Psoas muscle (tissue), 7 donors: ENCODE measurements at regions not wholly inside any gene's neighbourhood (a gene's known extent, or its start where the extent isn't known, plus 50 kb on each side); places are given as distances from the start of the nearest gene placed in this dataset.

Experiments used
- ATAC-seq, 4 donors: fragments of 200-7000 bp; cut with Tn5 transposase; one replicate each; pipeline ENCODE4 v1.9.1; 2020; ENCODE audit warnings: moderate library complexity in 3 of 4, mild to moderate bottlenecking in 2 of 4
- DNase-seq, 2 donors: peaks; one replicate each; pipeline ENCODE4 v3.0.0-alpha.2; 2020
- H3K27ac ChIP-seq: fragments of 200-600 bp; one replicate; pipeline ENCODE4 v1.8.0; 2022
- H3K27me3 ChIP-seq, 3 donors: fragments of 200-600 bp in 1 of 3; one replicate each; pipeline versions ENCODE4 v1.6.1 to v1.8.0; 2013 to 2022; ENCODE audit warnings: low read length in 2 of 3, mild to moderate bottlenecking in 2 of 3, moderate library complexity in 1 of 3; ENCODE audit not compliant: insufficient read depth in 3 of 3
- H3K36me3 ChIP-seq, 2 donors: fragments of 200-600 bp in 1 of 2; one replicate each; pipeline versions ENCODE4 v1.6.1 to v1.8.0; 2013 to 2022; ENCODE audit warnings: low read depth in 1 of 2, mild to moderate bottlenecking in 1 of 2, moderate library complexity in 1 of 2; ENCODE audit not compliant: insufficient read depth in 1 of 2
- H3K4me1 ChIP-seq: fragments of 200-600 bp; one replicate; pipeline ENCODE4 v1.8.0; 2022
- H3K4me3 ChIP-seq: fragments of 200-600 bp; one replicate; pipeline ENCODE4 v1.8.0; 2022; ENCODE audit warnings: mild to moderate bottlenecking
- H3K9me3 ChIP-seq: fragments of 200-600 bp; one replicate; pipeline ENCODE4 v1.8.0; 2022
- CTCF ChIP-seq: fragments of 200-600 bp; IDR thresholded peaks from one replicate; pipeline ENCODE4 v1.8.0; 2022; ENCODE audit warnings: antibody characterized with exemption
- WGBS, 3 donors: extraction: QIAGEN DNeasy Blood & Tissue Kit; methylation state at CpG; one replicate each; pipeline versions ENCODE4 v1.1.6 to v1.1.7; 2013; 5-methylcytosine and 5-hydroxymethylcytosine counted together
- intact Hi-C, 2 donors: fragments of 100-400 bp; cut with DNase I; formaldehyde crosslinking; loops; one replicate each; pipeline versions ENCODE4 v1.11.0 to v1.14.2; 2022
- donor health status: healthy with polysubstance abuse.
- donor health status: DM: no; HTN: no; CAD: no; lungs with moderate emphysema.
- donor health status: Bipolar disorder and iron deficiency.
- donor health status: healthy.
- donor health status: DM: yes; HTN: yes; CAD: no.
- donor health status: DM: no; HTN: no; CAD: no.
- donor health status: DM: yes; HTN: yes; CAD: no.

DNA sequence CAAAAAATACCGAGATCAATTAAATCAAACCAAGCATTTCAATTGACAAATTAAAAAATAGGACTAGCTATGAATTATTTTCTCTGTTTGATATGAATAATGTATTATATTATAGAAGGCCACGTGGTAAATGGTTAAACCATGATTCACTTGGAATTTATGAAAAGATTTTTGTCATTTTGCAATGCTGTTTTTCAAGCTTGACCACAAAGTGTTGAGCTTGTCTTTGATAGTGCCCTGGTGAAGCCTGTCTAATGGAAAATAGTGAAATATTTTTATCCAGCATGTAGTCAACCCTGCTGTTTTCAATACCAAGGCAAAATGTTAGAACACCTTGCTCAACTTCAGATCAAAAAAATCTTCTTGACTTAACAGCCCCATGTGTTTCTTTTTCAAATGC is 288.0 kb upstream of the PRMT6 start:
- ATAC-seq (no peak), DNase-seq (no peak)
- intact Hi-C loops: no loop called here
- WGBS, 3 donors: 29 to 44% (median 30%) methylated on average over 2 of the region's 2 CpGs
- no peaks in the 10 kb centered on the region for H3K36me3 ChIP-seq
- H3K4me1 ChIP-seq: no peaks in the 10 kb centered on the region
- H3K27me3 ChIP-seq: no peaks in the 10 kb centered on the region
- no peak overlapping the region for H3K27ac ChIP-seq
- no peak for TF ChIP-seq CTCF
- H3K4me3 ChIP-seq: no peak overlapping the region
- no peaks in the 10 kb centered on the region for H3K9me3 ChIP-seq

DNA sequence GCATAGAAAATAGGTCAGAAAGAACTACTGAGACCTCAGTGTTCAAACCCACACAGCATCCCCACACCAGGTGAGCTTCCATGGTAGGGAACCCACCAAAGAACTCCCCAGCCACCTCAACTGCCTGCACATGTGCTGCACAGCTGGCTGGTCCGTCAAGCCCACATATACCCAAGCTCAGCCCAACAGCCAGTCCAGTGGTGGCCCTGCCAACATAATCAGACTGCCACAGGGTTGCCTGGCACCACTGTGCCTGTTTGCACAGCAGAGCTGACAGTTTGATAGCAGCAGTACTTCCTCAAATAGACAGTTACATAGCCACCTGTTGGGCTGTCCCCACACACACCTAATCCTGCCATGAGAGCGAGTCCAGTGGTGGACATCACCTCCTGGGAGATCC is 283.3 kb upstream of the PRMT6 start:
- no peaks in the 10 kb centered on the region for H3K27me3 ChIP-seq
- DNase-seq (peak in 1 of 2 donors; percentile 33), ATAC-seq (no peak)
- no peak overlapping the region for H3K4me3 ChIP-seq
- no peaks in the 10 kb centered on the region for H3K36me3 ChIP-seq
- intact Hi-C loops: no loop called here
- no peaks in the 10 kb centered on the region for H3K4me1 ChIP-seq
- no peak overlapping the region for H3K27ac ChIP-seq
- TF ChIP-seq CTCF: no peak
- H3K9me3 ChIP-seq: peaks cover 7% of the 10 kb centered on the region
- WGBS, 3 donors: 67 to 85% (median 77%) methylated on average over 2 of the region's 2 CpGs

DNA sequence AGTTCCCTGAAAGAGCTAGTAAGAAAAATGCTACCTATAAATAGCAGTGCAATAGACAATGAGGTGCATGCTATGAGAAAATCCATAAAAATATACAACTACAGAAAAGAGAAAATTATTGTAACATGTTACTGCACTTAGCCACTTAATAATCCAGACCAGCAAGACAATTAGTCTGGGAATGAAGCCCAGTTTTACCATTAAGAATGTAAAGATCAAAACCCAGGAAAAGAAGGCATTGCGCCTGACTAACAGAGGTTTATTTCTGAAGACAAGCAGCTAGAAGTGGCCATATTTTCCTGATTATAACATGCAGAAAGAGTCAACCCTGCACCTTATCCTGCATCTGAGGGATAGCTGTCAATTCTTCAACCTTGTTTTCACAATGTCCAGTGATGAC is 276.4 kb upstream of the PRMT6 start:
- TF ChIP-seq CTCF: no peak
- no peak overlapping the region for H3K4me3 ChIP-seq
- ATAC-seq (no peak), DNase-seq (no peak)
- no peaks in the 10 kb centered on the region for H3K4me1 ChIP-seq
- peaks cover 3% of the 10 kb centered on the region for H3K9me3 ChIP-seq
- no peaks in the 10 kb centered on the region for H3K36me3 ChIP-seq
- WGBS, 3 donors: 90 to 93% (median 92%) methylated on average over 1 of the region's 1 CpG
- intact Hi-C loops: loop anchor here in 1 of 2 donors (10.0 kb wide), 1 partner anchor 75 kb away; no protein-coding TSS in a partner anchor
- no peaks in the 10 kb centered on the region for H3K27me3 ChIP-seq
- no peak overlapping the region for H3K27ac ChIP-seq

DNA sequence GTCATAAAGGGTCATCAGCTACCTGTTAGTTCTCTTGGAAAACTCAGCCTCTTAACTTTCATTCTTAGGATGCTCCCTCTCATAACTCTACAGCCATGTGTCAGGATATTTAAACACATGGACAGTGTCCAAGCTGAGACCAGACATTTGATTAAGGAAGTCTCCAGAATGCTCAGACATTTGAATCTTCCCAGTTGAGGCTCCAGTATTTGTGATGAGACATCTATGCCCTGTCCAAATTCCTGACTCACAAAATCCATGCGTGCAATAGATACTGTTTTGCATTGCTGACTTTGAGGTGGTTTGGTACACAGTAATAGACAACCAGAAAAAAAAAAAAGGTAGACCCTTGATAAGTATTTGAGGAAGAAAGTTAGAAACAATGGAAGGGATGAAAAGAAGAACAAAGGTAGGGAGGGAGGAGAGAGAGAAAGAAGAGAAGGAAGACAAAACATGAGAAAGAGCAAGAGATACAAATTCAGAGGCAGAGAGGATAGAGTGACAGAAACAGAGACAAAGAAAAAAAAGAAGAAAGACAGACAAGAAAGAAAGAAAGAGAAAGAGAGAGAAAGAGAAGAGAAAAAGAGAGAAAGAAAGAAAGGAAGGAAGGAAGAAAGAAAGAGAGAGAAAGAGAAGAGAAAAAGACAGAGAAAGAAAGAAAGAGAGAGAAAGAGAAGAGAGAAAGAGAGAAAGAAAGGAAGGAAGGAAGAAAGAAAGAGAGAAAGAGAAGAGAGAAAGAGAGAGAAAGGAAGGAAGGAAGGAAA is 275.5 kb upstream of the PRMT6 start:
- Histone ChIP-seq H3K27me3 (no peaks in the 10 kb centered on the region), H3K4me3 (no peak overlapping the region), H3K36me3 (no peaks in the 10 kb centered on the region), H3K4me1 (no peaks in the 10 kb centered on the region), H3K9me3 (peaks cover 3% of the 10 kb centered on the region), H3K27ac (no peak overlapping the region)
- no peak for TF ChIP-seq CTCF
- ATAC-seq: no peak
- intact Hi-C loops: loop anchor here in 1 of 2 donors (10.0 kb wide), 1 partner anchor 74 kb away; no protein-coding TSS in a partner anchor
- DNase-seq: no peak
- 80 to 97% (median 83%) methylated on average over 1 of the region's 1 CpG for WGBS, 3 donors

DNA sequence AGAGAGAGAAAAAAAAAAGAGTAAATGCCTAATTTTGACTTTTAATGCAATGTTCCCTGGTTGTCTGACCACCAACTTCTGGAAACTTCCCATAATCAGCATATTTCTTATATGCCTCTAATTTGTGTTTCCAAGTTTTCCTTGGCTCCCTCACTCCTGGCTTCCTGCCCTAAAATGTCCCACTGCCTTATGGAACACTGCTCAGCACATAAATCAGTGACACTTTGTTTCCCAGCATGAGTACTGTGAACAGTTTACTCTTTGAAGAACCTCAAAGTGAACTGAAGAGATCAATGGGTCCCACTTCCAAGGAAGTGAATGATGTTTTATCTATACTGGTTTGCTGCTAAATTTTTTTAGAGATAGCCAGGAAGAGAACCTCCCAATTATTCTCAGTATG is 271.3 kb upstream of the PRMT6 start:
- Histone ChIP-seq H3K9me3 (peaks cover 4% of the 10 kb centered on the region), H3K4me3 (no peak overlapping the region), H3K36me3 (no peaks in the 10 kb centered on the region), H3K27ac (no peak overlapping the region), H3K27me3 (no peaks in the 10 kb centered on the region), H3K4me1 (no peaks in the 10 kb centered on the region)
- no peak for ATAC-seq
- intact Hi-C loops: loop anchor here in 1 of 2 donors (10.0 kb wide), 1 partner anchor 70 kb away; no protein-coding TSS in a partner anchor
- TF ChIP-seq CTCF: no peak
- no peak for DNase-seq
